GM12875 (cell line): ENCODE measurements at regions not wholly inside any gene's neighbourhood (a gene's known extent, or its start where the extent isn't known, plus 50 kb on each side); places are given as distances from the start of the nearest gene placed in this dataset.

Experiments
- H3K4me3 ChIP-seq: one replicate; pipeline ENCODE4 v1.5.1; 2011; ENCODE audit warnings: low read depth, low read length, control low read depth
- CTCF ChIP-seq: IDR thresholded peaks from 2 replicates; pipeline ENCODE4 v1.5.1; 2011; ENCODE audit warnings: low read depth, mild to moderate bottlenecking, control low read depth, inconsistent platforms, low read length, moderate library complexity, borderline replicate concordance; ENCODE audit not compliant: insufficient read depth

GRCh38 chr1:198893763-198894444, 255.1 kb downstream of the PTPRC start:
- no peak overlapping the region for H3K4me3 ChIP-seq
- TF ChIP-seq CTCF = no peak

- no peak for TF ChIP-seq CTCF
- no peak overlapping the region for H3K4me3 ChIP-seq
These were observed 262.4 kb downstream of the PTPRC start for GRCh38 chr1:198901266-198901665.

GRCh38 chr1:198902655-198903054, 263.8 kb downstream of the PTPRC start:
- H3K4me3 ChIP-seq = no peak overlapping the region
- no peak for TF ChIP-seq CTCF

- H3K4me3 ChIP-seq = no peak overlapping the region
- no peak for TF ChIP-seq CTCF
These were observed 264.4 kb downstream of the PTPRC start for GRCh38 chr1:198903203-198903602.

- no peak for TF ChIP-seq CTCF
- no peak overlapping the region for H3K4me3 ChIP-seq
These were observed 264.8 kb downstream of the PTPRC start for GRCh38 chr1:198903621-198904020.

- H3K4me3 ChIP-seq = no peak overlapping the region
- no peak for TF ChIP-seq CTCF
These were observed 265.5 kb downstream of the PTPRC start for GRCh38 chr1:198904321-198904720.

- TF ChIP-seq CTCF = no peak
These were observed 268.0 kb downstream of the PTPRC start for GRCh38 chr1:198906739-198907422.

More at GRCh38 chr1:198906739-198907422, 268.0 kb downstream of the PTPRC start:
- no peak overlapping the region for H3K4me3 ChIP-seq
